Stimulated activated CD4-positive, alpha-beta T cell treated with anti-CD3 and anti-CD28 coated beads, Interleukin-15, amount 100 ng/mL, for 1 hour (primary cell): ENCODE measurements at regions not wholly inside any gene's neighbourhood (a gene's known extent, or its start where the extent isn't known, plus 50 kb on each side); places are given as distances from the start of the nearest gene placed in this dataset.

Experiments
- DNase-seq, 2 donors: peaks; one replicate each; pipeline ENCODE4 v3.0.0-alpha.2; 2020; ENCODE audit warnings: low read depth in 1 of 2, low spot score in 1 of 2

GRCh38 chr2:235257590-235257989, 236.3 kb upstream of the AGAP1 start:
- no peak for DNase-seq

- DNase-seq = no peak
Measured at GRCh38 chr2:235262750-235263149, 231.1 kb upstream of the AGAP1 start.

GRCh38 chr2:235263205-235264120, 230.4 kb upstream of the AGAP1 start:
- DNase-seq = no peak

GRCh38 chr2:235264121-235264493, 229.7 kb upstream of the AGAP1 start:
- no peak for DNase-seq

- no peak for DNase-seq
Measured at GRCh38 chr2:235264512-235264911, 229.3 kb upstream of the AGAP1 start.

GRCh38 chr2:235265348-235265965, 228.4 kb upstream of the AGAP1 start:
- no peak for DNase-seq

- no peak for DNase-seq
Measured at GRCh38 chr2:235267251-235267650, 226.6 kb upstream of the AGAP1 start.

- no peak for DNase-seq
Measured at GRCh38 chr2:235268535-235268934, 225.3 kb upstream of the AGAP1 start.

GRCh38 chr2:235270291-235270690, 223.6 kb upstream of the AGAP1 start:
- DNase-seq = no peak

- no peak for DNase-seq
Measured at GRCh38 chr2:235270956-235271355, 222.9 kb upstream of the AGAP1 start.

- no peak for DNase-seq
Measured at GRCh38 chr2:235271936-235272335, 221.9 kb upstream of the AGAP1 start.

- no peak for DNase-seq
Measured at GRCh38 chr2:235274023-235274422, 219.8 kb upstream of the AGAP1 start.

- DNase-seq = no peak
Measured at GRCh38 chr2:235277485-235277884, 216.4 kb upstream of the AGAP1 start.

GRCh38 chr2:235278771-235279355, 215.0 kb upstream of the AGAP1 start:
- DNase-seq = no peak

- DNase-seq = no peak
Measured at GRCh38 chr2:235279965-235280364, 213.9 kb upstream of the AGAP1 start.

GRCh38 chr2:235283246-235283645, 210.6 kb upstream of the AGAP1 start:
- no peak for DNase-seq

- no peak for DNase-seq
Measured at GRCh38 chr2:235286622-235287374, 207.0 kb upstream of the AGAP1 start.

- no peak for DNase-seq
Measured at GRCh38 chr2:235287375-235287733, 206.5 kb upstream of the AGAP1 start.

GRCh38 chr2:235291461-235291860, 202.4 kb upstream of the AGAP1 start:
- DNase-seq = no peak

- DNase-seq = no peak
Measured at GRCh38 chr2:235293061-235293460, 200.8 kb upstream of the AGAP1 start.

GRCh38 chr2:235295831-235296230, 198.0 kb upstream of the AGAP1 start:
- DNase-seq = no peak
